Hepatocyte (in vitro differentiated cells): ENCODE measurements at regions not wholly inside any gene's neighbourhood (a gene's known extent, or its start where the extent isn't known, plus 50 kb on each side); places are given as distances from the start of the nearest gene placed in this dataset.

ENCODE experiments used
- EZH2 ChIP-seq: fragments of 200-600 bp; sonication (generic); IDR thresholded peaks from 2 replicates; pipeline ENCODE4 v1.6.1; 2016; ENCODE audit warnings: antibody characterized with exemption, mild to moderate bottlenecking, borderline replicate concordance
- TF ChIP-seq, protein P1 (sequence below): fragments of 200-600 bp; sonication (generic); IDR thresholded peaks from 2 replicates; pipeline ENCODE4 v1.5.1; 2016; ENCODE audit warnings: antibody characterized with exemption, mild to moderate bottlenecking; ENCODE audit not compliant: poor library complexity

DNA sequence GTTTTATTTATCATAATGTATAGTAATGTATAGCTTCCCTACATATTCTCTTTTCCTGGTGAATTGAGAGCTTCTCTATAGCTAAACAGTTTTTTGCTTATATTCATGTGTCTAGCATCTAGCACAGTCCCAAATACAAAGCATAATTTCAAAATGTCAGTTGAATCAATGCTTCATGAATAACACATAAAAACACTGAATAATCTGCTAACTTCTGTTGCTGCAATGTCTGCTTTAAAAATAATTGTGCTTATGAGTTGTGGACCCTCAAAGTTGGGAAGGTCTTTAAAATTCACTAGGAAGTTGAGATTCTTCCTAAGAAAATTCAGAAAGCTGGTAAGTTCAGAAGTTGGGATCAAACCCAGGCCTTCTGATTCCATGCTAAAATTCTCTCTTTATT, 600.9 kb upstream of the FAM98A start:
- TF ChIP-seq, protein P1, sequence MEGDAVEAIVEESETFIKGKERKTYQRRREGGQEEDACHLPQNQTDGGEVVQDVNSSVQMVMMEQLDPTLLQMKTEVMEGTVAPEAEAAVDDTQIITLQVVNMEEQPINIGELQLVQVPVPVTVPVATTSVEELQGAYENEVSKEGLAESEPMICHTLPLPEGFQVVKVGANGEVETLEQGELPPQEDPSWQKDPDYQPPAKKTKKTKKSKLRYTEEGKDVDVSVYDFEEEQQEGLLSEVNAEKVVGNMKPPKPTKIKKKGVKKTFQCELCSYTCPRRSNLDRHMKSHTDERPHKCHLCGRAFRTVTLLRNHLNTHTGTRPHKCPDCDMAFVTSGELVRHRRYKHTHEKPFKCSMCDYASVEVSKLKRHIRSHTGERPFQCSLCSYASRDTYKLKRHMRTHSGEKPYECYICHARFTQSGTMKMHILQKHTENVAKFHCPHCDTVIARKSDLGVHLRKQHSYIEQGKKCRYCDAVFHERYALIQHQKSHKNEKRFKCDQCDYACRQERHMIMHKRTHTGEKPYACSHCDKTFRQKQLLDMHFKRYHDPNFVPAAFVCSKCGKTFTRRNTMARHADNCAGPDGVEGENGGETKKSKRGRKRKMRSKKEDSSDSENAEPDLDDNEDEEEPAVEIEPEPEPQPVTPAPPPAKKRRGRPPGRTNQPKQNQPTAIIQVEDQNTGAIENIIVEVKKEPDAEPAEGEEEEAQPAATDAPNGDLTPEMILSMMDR = no peak
- TF ChIP-seq EZH2 = no peak
